H9 (cell line): ENCODE measurements at regions not wholly inside any gene's neighbourhood (a gene's known extent, or its start where the extent isn't known, plus 50 kb on each side); places are given as distances from the start of the nearest gene placed in this dataset.
"Not testable (repeated sequence)": the region's sequence is repeated elsewhere in the genome, so short reads cannot be mapped to it uniquely, and the experiment has no call there.

Experiments used
- DNase-seq: peaks from one replicate; pipeline ENCODE4 v3.0.0-alpha.2; 2017
- H2AFZ ChIP-seq: one replicate; pipeline ENCODE4 v1.6.1; 2013; ENCODE audit warnings: mild to moderate bottlenecking, low read length, control low read depth, moderate library complexity
- H2AK5ac ChIP-seq: 2 replicates; pipeline ENCODE4 v1.6.1; 2013; ENCODE audit warnings: low read length, control low read depth, mixed read lengths; ENCODE audit not compliant: insufficient read length
- H2BK120ac ChIP-seq: one replicate; pipeline ENCODE4 v1.6.1; 2013; ENCODE audit warnings: low read depth, mild to moderate bottlenecking, low read length, control low read depth, inconsistent platforms; ENCODE audit not compliant: poor library complexity, severe bottlenecking
- H2BK12ac ChIP-seq: 2 replicates; pipeline ENCODE4 v1.6.1; 2013; ENCODE audit warnings: low read length, control low read depth, mixed read lengths, low read depth; ENCODE audit not compliant: insufficient read length
- H2BK15ac ChIP-seq: 2 replicates; pipeline ENCODE4 v1.6.1; 2013; ENCODE audit warnings: low read depth, low read length, control low read depth
- H2BK20ac ChIP-seq: one replicate; pipeline ENCODE4 v1.6.1; 2013; ENCODE audit warnings: low read depth, mild to moderate bottlenecking, low read length, control low read depth, inconsistent platforms; ENCODE audit not compliant: poor library complexity, severe bottlenecking
- H2BK5ac ChIP-seq: 2 replicates; pipeline ENCODE4 v1.6.1; 2013; ENCODE audit warnings: low read length, control low read depth, mixed read lengths; ENCODE audit not compliant: insufficient read length
- H3K14ac ChIP-seq: 2 replicates; pipeline ENCODE4 v1.6.1; 2013; ENCODE audit warnings: low read length, control low read depth; ENCODE audit not compliant: insufficient read depth
- H3K18ac ChIP-seq: 2 replicates; pipeline ENCODE4 v1.6.1; 2013; ENCODE audit warnings: low read depth, mild to moderate bottlenecking, mixed read lengths, low read length, control low read depth; ENCODE audit not compliant: insufficient read length
- H3K23ac ChIP-seq: 2 replicates; pipeline ENCODE4 v1.6.1; 2013; ENCODE audit warnings: low read length, control low read depth, mixed read lengths, low read depth; ENCODE audit not compliant: insufficient read length
- H3K23me2 ChIP-seq: 2 replicates; pipeline ENCODE4 v1.6.1; 2013; ENCODE audit warnings: low read depth, mild to moderate bottlenecking, mixed read lengths, low read length, control low read depth; ENCODE audit not compliant: insufficient read length, poor library complexity, severe bottlenecking
- H3K27ac ChIP-seq: 2 replicates; pipeline ENCODE4 v1.5.1; 2013; ENCODE audit warnings: low read length, control low read depth, mixed read lengths, low read depth; ENCODE audit not compliant: insufficient read length
- H3K27me3 ChIP-seq: 2 replicates; pipeline ENCODE4 v1.6.1; 2013; ENCODE audit warnings: low read length, control low read depth, inconsistent platforms; ENCODE audit not compliant: insufficient read depth
- H3K4ac ChIP-seq: 2 replicates; pipeline ENCODE4 v1.6.1; 2013; ENCODE audit warnings: low read depth, mild to moderate bottlenecking, control low read depth, inconsistent platforms, low read length, moderate library complexity
- H3K4me1 ChIP-seq: 2 replicates; pipeline ENCODE4 v1.6.1; 2013; ENCODE audit warnings: low read length, control low read depth, inconsistent platforms; ENCODE audit not compliant: insufficient read depth
- H3K4me2 ChIP-seq: 2 replicates; pipeline ENCODE4 v1.6.1; 2013; ENCODE audit warnings: low read length, control low read depth, mixed read lengths; ENCODE audit not compliant: insufficient read length, insufficient read depth
- H3K56ac ChIP-seq: 2 replicates; pipeline ENCODE4 v1.6.1; 2013; ENCODE audit warnings: low read depth, mild to moderate bottlenecking, mixed read lengths, low read length, control low read depth; ENCODE audit not compliant: insufficient read length
- H3K79me1 ChIP-seq: 2 replicates; pipeline ENCODE4 v1.6.1; 2013; ENCODE audit warnings: low read depth, mild to moderate bottlenecking, moderate library complexity, low read length, control low read depth, inconsistent platforms; ENCODE audit not compliant: insufficient read depth, poor library complexity, severe bottlenecking
- H3K79me2 ChIP-seq: 2 replicates; pipeline ENCODE4 v1.6.1; 2013; ENCODE audit warnings: low read length, control low read depth, inconsistent platforms; ENCODE audit not compliant: insufficient read depth
- H3K9ac ChIP-seq: 2 replicates; pipeline ENCODE4 v1.6.1; 2013; ENCODE audit warnings: low read length, control low read depth, mixed read lengths; ENCODE audit not compliant: insufficient read length; ENCODE audit errors: extremely low read depth
- H3K9me3 ChIP-seq: one replicate; pipeline ENCODE4 v1.6.1; 2013; ENCODE audit warnings: low read depth, low read length, inconsistent platforms; ENCODE audit not compliant: control insufficient read depth
- H3T11ph ChIP-seq: one replicate; pipeline ENCODE4 v1.6.1; 2013; ENCODE audit warnings: mild to moderate bottlenecking, low read length, control low read depth, inconsistent platforms
- H4K20me1 ChIP-seq: one replicate; pipeline ENCODE4 v1.6.1; 2013; ENCODE audit not compliant: control insufficient read depth, insufficient read length, insufficient read depth
- H4K5ac ChIP-seq: 2 replicates; pipeline ENCODE4 v1.6.1; 2013; ENCODE audit warnings: low read depth, mild to moderate bottlenecking, mixed read lengths, low read length, control low read depth; ENCODE audit not compliant: insufficient read length
- H4K8ac ChIP-seq: replicated peaks from 2 replicates; pipeline ENCODE4 v1.6.1; 2013; ENCODE audit warnings: low read length, control low read depth, mixed read lengths, low read depth; ENCODE audit not compliant: insufficient read length
- H4K91ac ChIP-seq: 2 replicates; pipeline ENCODE4 v1.6.1; 2013; ENCODE audit warnings: low read depth, mild to moderate bottlenecking, moderate library complexity, mixed read lengths, low read length, control low read depth; ENCODE audit not compliant: insufficient read length
- H3K27ac Mint-ChIP-seq, 3 experiments: 2 replicates in 2 of 3; 3 replicates in 1 of 3; pipeline ENCODE4 v1.8.0; 2020 to 2021; ENCODE audit warnings: mixed read lengths in 3 of 3, mild to moderate bottlenecking in 1 of 3, moderate library complexity in 1 of 3
- H3K27me3 Mint-ChIP-seq: 2 replicates; pipeline ENCODE4 v1.8.0; 2021; ENCODE audit warnings: low read depth, mild to moderate bottlenecking, moderate library complexity, mixed read lengths
- H3K36me3 Mint-ChIP-seq, 3 experiments: 2 replicates in 2 of 3; 3 replicates in 1 of 3; pipeline ENCODE4 v1.8.0; 2020 to 2021; ENCODE audit warnings: low read depth in 3 of 3, mixed read lengths in 3 of 3; ENCODE audit not compliant: insufficient read depth in 1 of 3
- H3K4me1 Mint-ChIP-seq, 2 experiments: 2 replicates each; pipeline ENCODE4 v1.8.0; 2020; ENCODE audit warnings: mixed read lengths in 2 of 2
- H3K4me3 Mint-ChIP-seq, 2 experiments: 2 replicates in 1 of 2; 3 replicates in 1 of 2; pipeline ENCODE4 v1.8.0; 2020 to 2021; ENCODE audit warnings: mild to moderate bottlenecking in 2 of 2, mixed read lengths in 2 of 2, moderate library complexity in 1 of 2
- H3K9me3 Mint-ChIP-seq, 2 experiments: 2 replicates in 1 of 2; 3 replicates in 1 of 2; pipeline ENCODE4 v1.8.0; 2020; ENCODE audit warnings: mild to moderate bottlenecking in 2 of 2, mixed read lengths in 2 of 2, moderate library complexity in 1 of 2
- WGBS: extraction: QIAGEN DNeasy Blood & Tissue Kit; methylation state at CpG from one replicate; pipeline ENCODE4 v1.1.7; 2013; ENCODE audit warnings: missing lambda C conversion rate, low lambda C conversion rate, mixed read lengths; ENCODE audit not compliant: insufficient read length; ENCODE audit errors: extremely low coverage; 5-methylcytosine and 5-hydroxymethylcytosine counted together
- TF ChIP-seq, protein P1 (sequence below): fragments of 200-600 bp; sonication (generic); conservative IDR thresholded peaks from 3 replicates; pipeline ENCODE4 v1.8.0; 2021; ENCODE audit warnings: antibody characterized with exemption, mild to moderate bottlenecking

DNA sequence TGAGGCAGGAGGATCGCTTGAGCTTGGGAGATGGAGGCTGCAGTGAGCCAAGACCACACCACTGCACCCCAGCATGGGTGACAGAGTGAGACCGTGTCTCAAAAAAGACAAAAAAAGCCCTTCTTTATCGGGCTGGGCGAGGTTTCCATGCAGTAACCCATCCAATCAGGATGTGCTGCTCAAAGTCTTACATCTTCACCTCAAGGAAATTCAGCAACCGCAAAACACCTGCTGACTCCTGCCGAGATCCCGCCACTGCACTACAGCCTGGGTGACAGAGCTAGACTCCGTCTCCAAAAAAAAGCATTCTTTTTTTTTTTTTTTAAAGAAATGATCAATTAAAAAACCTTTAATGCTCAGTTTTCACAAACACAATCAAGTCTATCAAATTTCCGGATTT lies 75.7 kb upstream of the KCTD7 start:
- TF ChIP-seq, protein P1, sequence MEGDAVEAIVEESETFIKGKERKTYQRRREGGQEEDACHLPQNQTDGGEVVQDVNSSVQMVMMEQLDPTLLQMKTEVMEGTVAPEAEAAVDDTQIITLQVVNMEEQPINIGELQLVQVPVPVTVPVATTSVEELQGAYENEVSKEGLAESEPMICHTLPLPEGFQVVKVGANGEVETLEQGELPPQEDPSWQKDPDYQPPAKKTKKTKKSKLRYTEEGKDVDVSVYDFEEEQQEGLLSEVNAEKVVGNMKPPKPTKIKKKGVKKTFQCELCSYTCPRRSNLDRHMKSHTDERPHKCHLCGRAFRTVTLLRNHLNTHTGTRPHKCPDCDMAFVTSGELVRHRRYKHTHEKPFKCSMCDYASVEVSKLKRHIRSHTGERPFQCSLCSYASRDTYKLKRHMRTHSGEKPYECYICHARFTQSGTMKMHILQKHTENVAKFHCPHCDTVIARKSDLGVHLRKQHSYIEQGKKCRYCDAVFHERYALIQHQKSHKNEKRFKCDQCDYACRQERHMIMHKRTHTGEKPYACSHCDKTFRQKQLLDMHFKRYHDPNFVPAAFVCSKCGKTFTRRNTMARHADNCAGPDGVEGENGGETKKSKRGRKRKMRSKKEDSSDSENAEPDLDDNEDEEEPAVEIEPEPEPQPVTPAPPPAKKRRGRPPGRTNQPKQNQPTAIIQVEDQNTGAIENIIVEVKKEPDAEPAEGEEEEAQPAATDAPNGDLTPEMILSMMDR, result no peak
- Histone ChIP-seq H4K5ac (no peak overlapping the region), H4K20me1 (no peaks in the 10 kb centered on the region), H3K27ac (no peak overlapping the region), H3K27me3 (no peaks in the 10 kb centered on the region), H2BK5ac (no peak overlapping the region), H3K79me2 (peaks cover 2% of the 10 kb centered on the region; the same call in 1 of the 2 replicates), H3K4me1 (no peaks in the 10 kb centered on the region), H3K18ac (no peak overlapping the region), H3K4ac (no peak overlapping the region), H3K56ac (no peak overlapping the region), H2BK15ac (no peak overlapping the region), H3K79me1 (peaks cover 6% of the 10 kb centered on the region), H2BK20ac (no peak overlapping the region), H4K91ac (no peak overlapping the region), H4K8ac (no peak overlapping the region), H3K14ac (no peak overlapping the region), H2AK5ac (no peak overlapping the region), H2AFZ (no peak overlapping the region), H2BK120ac (no peak overlapping the region), H3K4me2 (no peak overlapping the region), H3K23ac (no peak overlapping the region), H2BK12ac (no peak overlapping the region), H3T11ph (no peak overlapping the region), H3K9me3 (no peaks in the 10 kb centered on the region), H3K9ac (no peak overlapping the region), H3K23me2 (no peaks in the 10 kb centered on the region)
- Mint-ChIP-seq H3K36me3 (peaks cover 33 to 68% (median 64%) of the 10 kb centered on the region in 3 experiments; a peak in 6 of 7 replicates), H3K27ac (no peak overlapping the region), H3K4me1 (no peaks in the 10 kb centered on the region; a peak in 1 of 4 replicates), H3K4me3 (no peak overlapping the region), H3K9me3 (no peaks in the 10 kb centered on the region), H3K27me3 (no peaks in the 10 kb centered on the region)
- WGBS, result no CpG with 5 or more reads among the region's 9 CpGs
- DNase-seq, result no peak

DNA sequence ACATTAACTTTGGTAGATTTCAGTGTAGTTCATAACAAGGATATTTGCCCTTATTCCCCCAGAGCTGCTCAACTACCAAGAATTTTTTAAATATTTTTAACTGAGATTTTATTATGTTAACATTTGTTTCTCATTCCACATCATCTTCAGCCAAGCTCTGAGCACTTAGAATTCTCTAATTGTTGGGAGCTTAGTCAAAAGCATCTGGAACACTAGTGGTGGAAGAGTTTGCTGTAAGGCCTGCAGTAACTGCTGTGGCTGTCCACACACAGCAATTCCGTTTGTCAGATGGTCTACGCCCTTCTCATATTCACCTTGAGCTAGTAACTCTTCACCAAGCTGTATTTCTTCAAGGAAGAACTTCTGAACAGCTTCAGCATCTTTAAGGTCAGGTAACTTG lies 75.0 kb upstream of the KCTD7 start:
- H2AFZ ChIP-seq, H3K4ac ChIP-seq, H3K9ac ChIP-seq, H3K79me2 ChIP-seq, H2AK5ac ChIP-seq, H3K4me1 Mint-ChIP-seq, H3K23me2 ChIP-seq, H2BK15ac ChIP-seq, H3K56ac ChIP-seq, H3K9me3 ChIP-seq, H3K18ac ChIP-seq, H4K8ac ChIP-seq, H3K9me3 Mint-ChIP-seq, H3T11ph ChIP-seq, H4K20me1 ChIP-seq, H3K79me1 ChIP-seq, H3K27me3 ChIP-seq, H3K4me1 ChIP-seq, H2BK20ac ChIP-seq, H3K27me3 Mint-ChIP-seq, H2BK120ac ChIP-seq, DNase-seq, H3K23ac ChIP-seq, H2BK5ac ChIP-seq, H4K5ac ChIP-seq, H3K4me2 ChIP-seq, H3K27ac Mint-ChIP-seq, H3K27ac ChIP-seq, H4K91ac ChIP-seq, H3K4me3 Mint-ChIP-seq, H3K14ac ChIP-seq, H2BK12ac ChIP-seq: not testable (repeated sequence)
- peaks cover 30 to 64% (median 60%) of the 10 kb centered on the region in 3 experiments; a peak in 6 of 7 replicates for H3K36me3 Mint-ChIP-seq
- WGBS, result no CpG with 5 or more reads among the region's 2 CpGs
